DMS153 treated with DMSO at 0.1 percent for 48 hours (cell line): ENCODE measurements at regions not wholly inside any gene's neighbourhood (a gene's known extent, or its start where the extent isn't known, plus 50 kb on each side); places are given as distances from the start of the nearest gene placed in this dataset.
"Not testable (repeated sequence)": the region's sequence is repeated elsewhere in the genome, so short reads cannot be mapped to it uniquely, and the experiment has no call there.

Experiments
- DNase-seq: peaks from one replicate; lab custom pipeline; 2025; ENCODE audit not compliant: unreplicated experiment; lab: John Stamatoyannopoulos, UW

DNA sequence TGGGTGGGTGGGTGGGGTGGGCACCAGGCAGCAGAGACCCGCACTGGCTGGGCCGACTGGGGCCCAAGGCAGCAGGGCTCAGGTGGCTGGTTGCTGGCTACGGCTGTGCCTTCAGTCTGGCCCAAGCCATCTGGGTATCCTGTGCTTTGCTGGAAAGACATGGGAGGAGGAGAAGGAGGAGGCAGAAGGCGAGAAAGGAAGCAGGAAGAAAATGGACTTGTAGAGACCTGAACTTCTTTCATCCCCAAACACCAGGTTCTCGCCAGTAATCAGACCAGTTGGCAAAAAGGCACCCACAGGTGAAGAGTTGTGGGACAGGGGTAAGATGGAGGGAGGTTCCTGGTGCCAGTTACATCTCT is 78.8 kb downstream of the IGLL1 start:
- no peak for DNase-seq

DNA sequence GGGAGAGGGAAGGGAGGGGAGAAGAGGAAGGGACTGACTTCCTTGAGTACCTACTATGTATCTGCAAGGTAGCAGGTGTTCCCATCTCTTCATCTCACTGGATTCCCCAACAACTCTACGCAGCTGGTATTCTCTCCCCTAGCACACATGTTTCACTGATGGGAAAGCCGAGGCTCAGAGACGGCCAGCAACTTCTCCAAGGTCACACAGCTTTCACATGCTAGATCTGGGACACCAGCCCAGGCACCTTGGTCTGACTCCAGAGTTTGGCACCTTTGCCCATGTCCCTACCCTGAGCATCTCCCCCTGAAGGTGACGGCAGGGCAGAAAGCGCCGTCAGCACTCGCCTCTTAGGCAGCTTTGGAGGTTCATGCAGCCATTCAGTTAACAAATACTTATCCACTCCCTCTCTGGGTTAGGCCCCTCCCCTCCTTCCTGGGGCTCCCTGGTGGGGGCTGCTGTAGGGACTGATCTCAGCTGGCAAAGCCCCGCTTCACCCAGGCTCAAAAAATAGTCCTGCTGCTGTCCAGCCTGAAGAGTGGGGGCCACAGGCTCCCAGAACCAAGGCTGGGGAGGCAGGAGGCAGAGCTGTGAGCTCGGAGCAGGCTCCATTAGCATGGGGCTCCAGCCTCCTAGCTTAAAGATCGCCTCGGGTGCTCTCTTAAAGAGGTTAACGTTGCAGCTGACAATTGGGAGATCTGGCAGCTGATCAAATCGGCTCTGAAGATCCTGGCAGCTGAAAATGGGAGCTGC is 79.4 kb downstream of the IGLL1 start:
- no peak for DNase-seq

DNA sequence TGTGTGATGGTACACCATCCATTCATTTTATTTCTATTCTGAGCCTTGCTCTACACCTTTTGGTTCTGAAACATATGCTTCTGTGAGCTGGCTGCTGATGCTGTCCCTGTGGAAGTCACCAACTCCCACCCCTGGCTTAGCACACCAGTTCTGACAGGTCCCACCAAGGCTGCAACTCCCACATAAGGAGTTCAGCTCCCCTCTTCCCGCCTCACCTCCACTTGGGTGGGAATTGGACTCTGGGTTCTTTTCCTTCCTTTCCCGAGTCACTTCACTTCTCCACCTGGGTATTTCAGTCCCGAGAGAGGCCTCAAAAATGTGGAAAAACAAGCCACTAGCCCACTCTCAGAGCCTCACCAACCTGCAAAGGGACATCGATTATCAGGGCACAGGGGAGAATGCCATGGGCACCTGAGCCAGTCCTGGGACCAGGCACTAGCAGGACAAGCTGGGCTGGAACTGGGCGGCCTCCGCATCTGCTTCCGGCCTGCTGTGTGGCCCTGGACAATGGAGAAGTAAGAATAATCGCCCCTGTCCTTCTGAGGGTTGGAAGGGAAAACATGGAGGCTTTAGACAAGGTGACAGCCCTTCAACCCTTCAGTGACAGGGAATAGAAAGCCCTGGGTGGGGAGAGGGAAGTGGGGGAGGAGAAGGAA is 80.1 kb downstream of the IGLL1 start:
- no peak for DNase-seq

DNA sequence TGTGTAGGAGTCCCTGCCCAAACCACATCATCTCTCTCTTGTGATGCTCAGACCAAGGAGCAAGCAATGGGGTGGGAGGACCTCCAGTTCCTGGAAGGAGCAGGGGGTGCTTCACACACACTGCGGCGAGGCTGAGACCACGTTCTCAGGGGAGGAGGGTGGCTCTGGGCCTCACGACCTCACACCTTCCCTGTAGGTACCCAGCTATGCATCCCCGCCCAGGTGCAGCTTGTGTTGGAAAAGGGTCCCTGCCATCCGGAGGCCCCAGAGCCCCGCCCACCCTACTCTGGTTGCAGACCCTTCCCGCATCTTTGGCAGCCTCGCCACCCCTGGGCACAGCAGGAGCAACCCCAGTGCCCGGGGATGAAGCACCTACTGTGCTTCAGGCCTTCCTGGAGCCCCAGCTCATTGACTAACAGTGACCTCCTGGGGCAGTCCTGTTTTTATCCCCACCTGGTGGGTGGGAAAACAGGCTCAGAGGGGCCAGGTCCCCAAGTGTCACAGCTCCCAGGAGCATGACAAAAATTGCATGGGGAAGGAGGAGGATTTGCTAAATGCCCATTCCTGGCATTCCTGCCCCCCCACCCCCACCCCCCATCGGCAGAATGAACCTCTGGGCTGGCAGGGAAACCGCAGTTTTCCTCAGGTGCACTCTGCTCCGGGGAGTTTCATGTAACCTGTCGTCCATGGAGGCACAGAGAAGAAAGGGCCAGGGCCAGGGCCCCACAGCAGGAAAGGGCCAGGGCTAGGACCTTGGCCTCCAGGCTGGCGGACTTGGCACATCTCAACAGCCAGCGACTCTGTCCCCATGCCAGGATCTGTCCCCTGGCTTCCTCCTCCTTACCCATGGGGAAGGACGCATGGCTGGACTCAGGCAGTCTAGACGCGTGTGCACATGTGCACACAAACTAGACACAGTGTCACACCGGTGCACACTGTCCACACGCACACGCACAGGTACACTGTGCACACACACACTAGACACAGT is 81.0 kb downstream of the IGLL1 start:
- DNase-seq: no peak

DNA sequence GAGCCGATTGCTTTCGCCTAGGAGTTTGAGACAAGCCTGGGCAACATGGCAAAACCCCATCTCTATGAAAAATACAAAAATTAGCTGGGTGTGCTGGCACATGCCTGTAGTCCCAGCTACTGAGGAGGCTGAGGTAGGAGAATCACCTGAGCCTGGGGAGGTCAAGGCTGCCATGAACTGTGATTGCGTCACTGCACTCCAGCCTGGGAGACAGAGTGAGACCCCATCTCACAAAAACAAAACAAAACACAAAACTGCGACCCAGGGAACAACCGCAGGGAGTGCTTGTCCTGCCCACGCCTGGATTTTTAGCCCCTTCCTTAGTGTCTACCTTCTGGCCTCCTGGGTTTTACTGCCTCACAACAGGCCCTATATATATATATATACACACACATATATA is 82.2 kb downstream of the IGLL1 start:
- not testable (repeated sequence) for DNase-seq

DNA sequence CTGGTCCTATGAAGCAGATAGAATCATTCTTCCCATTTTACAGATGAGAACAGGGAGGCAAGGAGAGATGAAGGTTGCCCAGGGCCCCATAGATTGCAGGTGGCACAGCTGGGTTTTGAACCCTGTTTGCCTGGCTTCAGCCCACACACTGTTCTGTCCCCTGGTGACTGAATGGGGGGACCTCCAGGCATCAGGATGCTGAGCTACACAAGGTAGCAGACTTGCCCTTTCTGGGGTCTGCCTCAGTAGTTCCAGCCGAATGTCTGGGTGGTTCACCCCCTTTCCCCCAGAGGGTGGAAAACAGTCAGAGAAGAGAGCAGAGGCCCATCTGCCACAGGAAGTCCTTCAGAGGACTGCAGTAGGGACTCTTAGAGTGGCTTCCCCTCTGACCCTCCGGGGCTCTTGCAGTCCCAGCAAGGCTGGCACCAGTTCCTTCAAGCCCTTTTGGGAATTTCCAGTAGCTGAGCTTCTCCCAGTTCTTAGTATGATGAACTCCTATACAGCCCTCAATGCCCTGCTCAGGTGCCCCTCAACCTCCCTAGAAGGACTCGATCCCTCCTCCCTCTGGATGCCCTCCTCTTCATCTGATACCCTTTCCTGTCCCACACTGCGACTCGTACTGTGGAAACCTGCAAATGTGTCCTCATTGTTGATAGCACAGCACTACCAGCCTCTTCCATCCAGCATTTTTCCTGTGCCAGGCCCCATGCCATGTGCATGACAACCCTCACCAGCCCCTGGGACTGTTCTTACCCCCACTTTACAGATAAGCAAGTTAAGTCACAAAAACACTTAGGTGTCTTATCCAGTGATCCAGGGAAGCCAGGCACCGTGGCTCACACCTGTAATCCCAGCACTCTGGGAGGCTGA is 82.8 kb downstream of the IGLL1 start:
- DNase-seq: no peak

DNA sequence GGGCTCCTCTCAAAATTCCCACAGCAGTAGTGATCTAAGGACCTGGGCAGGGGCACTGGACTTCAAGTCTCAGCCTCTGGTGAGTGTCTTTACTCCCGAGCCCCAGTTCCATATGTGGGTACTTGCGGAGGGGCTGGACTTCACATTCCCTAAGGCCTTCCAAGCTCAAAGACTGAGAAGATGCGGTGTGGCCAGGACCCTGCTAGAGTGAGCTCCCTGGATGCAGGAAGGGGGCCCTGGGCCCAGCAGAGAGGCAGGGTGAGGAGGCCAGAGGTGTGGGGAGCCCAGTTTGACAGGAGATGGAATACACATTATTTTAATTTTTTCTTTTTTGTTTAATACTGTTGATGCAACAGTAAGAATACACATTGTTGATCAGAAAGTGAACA is 83.7 kb downstream of the IGLL1 start:
- no peak for DNase-seq

DNA sequence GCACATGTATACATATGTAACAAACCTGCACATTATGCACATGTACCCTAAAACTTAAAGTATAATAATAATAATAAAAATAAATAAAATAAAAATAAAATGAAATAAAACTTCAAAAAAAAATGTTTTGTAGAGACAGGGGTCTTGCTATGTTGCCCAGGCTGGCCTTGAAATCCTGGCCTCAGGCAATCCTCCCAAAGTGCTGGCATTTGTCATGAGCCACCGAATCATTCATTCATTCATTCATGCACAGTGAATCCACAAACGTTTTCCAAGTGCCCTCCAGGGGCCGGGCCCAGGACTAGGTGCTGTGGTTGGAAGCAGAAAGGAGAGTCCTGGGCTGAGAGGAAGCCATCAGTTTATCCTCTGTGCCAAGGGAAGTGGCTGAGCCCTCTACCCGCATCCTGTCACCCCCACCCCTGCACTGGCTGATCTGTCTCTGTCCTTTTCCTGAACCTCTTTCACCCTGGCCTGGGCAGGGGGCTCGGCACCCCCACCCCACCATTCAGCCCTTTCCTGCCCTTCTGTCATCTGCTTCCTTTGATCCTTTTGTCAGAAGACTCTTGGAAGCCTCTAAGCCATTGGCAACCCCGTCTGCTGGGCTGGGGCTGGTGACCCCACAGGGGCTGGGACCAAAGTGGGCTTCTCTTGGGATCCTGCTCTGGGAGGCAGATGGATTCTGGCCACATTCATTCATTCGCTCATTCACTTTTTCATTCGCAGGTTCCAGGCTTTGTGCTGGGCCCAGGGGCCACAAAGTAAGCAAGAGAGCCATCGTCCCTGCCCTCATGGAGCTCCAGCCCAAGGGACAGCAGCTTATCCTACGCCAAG is 84.3 kb downstream of the IGLL1 start:
- no peak for DNase-seq

DNA sequence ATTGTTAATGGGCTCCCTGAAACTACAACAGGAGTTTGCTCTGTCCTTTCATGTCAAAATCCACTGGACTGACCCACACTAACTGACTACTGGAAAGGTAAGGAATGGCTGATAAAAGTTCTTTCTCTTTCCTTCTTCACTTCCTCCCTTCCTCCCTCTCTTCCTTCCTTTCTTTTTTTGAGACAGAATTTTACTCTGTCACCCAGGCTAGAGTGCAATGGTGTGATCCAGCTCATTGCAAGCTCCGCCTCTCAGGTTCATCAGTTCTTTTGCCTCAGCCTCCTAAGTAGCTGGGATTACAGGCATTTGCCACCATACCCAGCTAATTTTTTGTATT is 85.2 kb downstream of the IGLL1 start:
- DNase-seq: no peak

DNA sequence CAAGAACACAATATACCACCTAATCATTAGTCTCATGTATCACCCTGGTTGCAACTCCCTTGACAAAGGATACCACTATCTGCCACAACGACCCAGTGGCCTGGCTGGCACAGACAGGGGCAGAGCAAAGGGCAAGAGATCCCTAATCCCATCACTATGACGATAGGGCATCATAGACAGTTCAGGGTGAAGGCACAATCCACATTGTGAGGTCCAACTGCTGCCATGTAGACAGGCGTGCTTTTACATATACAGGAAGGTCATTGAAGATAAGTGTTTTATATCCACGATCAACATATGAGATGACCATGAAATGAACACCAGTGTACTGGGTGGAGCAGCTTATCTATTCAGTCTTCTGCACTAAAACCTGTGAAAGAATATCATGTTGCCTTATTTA is 94.6 kb downstream of the IGLL1 start:
- no peak for DNase-seq

DNA sequence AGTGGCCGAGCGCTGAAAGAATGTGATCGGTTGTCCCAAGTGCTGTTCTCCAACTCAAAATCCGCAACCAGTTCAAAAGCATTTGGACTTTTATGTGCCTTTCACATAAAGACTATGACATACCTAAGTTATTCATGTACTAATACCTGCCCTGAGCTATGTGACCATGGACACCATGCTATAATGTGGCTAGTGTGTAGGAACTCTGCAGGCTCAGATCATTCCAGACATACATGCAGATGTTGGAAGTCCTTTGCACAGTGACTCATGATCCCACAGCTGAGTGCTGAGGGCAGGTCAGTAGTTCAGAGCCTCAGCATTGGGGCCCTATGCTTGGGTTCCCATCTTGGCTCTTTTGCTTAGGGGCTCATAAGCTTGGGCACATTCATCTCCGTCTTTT is 95.4 kb downstream of the IGLL1 start:
- DNase-seq: no peak

DNA sequence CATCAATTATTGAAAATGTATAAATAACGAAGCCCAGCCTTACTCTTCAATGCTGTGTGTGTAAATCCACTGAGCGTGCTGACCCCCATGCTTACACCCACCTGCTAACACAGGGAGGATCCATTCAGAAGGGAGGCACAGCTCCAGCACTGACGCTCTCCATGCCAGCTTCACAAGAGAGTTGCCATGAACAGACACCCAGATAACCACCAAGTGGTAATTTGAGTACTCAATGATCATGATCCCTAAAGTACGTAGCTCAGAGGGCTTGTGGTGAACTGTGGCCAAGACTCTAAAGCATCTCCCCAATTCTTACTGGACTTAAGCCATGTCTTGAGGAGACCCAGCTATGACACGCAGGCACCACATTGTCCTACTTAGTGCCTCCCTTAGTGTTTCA is 98.7 kb downstream of the IGLL1 start:
- no peak for DNase-seq

DNA sequence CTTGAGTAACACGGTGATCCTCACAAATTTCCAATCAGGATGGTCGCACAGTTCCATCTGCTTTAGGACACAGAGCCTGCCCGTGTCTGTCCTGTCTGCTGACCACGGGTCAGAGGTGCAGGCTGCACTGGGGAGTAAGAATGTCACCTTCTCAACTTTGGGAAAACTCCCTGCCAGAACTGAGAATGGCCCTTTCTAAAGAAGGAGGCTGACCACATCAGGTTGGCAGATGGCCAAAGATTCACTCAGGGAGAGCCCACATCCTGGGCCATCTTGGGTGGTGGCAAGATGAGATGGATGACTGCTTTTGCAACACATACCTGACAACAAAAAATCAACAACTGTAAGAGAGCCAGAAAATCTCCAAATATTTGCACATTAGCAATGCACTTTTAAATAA is 101.9 kb downstream of the IGLL1 start:
- DNase-seq: no peak

DNA sequence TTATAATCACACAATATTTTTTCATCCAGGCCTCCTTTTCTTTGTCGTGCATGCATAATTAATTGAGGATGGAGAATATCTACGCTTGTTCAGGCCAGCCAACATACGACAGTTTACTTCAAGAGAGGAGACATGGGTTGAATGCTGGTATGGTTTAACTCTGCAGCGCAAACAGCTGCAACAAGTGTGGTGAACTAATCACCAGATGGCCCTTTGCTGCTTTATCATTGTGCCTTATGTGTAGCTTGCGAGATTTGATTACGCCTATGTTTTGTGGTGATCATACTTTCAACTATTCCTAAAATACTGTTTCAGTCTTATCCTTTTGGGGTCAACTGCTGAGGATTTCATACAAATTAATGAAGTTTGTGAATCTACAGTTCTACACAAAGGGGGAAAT is 105.6 kb downstream of the IGLL1 start:
- not testable (repeated sequence) for DNase-seq

DNA sequence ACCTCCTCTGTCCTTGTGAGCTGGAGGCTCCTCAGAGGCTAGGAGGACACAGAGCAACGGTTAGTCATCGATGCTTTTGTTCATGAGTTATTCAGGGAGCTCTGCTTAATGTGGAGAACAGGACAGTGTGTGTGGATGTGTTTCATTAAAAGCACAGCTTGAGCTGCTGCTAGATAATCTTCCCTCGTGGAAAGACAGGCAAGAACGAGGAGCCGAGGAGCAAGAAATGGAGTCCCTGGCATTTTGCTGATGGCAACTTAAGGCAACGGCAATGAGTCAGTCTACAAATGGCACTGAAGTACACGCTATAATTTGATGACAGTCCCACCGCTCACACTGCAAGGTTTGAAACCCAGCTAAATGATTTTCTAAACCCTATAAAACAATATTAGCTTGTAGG is 106.2 kb downstream of the IGLL1 start:
- DNase-seq: no peak

DNA sequence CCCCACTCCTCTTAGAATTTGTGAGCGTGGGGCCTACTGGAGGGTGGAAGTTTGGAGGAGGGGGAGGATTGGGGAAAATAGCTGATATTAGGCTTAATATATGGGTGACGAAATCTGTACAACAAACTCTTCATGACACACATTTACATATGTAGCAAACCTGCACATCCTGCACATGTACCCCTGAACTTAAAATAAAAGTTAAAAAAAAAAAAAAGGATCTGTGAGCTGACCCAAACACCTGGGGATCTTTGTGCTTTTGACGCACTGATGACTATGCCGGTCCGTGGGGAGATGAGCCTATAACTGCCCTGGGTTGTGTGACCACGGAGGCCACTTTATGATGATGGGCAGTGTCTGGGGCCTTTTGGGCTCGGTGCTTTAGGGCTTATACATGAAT is 107.7 kb downstream of the IGLL1 start:
- DNase-seq: not testable (repeated sequence)

DNA sequence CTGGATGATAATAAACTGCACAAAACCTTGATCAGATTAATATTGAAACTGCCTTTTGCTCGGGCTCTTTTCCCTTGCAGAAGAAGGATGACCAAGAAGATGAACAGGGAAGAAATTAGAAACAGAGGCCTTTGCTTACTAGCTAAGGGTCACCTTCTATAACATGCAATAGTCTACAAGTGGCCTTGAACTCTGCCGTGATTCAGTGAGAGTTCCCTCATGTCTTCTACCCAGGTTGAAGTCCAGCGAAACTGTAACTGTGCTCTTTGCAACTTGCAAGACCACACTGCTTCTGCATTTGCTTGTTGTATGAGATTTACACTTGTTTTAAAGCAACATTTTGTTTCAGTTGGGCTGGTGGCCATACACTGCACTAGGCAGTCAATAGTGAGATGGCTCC is 108.4 kb downstream of the IGLL1 start:
- DNase-seq: no peak

DNA sequence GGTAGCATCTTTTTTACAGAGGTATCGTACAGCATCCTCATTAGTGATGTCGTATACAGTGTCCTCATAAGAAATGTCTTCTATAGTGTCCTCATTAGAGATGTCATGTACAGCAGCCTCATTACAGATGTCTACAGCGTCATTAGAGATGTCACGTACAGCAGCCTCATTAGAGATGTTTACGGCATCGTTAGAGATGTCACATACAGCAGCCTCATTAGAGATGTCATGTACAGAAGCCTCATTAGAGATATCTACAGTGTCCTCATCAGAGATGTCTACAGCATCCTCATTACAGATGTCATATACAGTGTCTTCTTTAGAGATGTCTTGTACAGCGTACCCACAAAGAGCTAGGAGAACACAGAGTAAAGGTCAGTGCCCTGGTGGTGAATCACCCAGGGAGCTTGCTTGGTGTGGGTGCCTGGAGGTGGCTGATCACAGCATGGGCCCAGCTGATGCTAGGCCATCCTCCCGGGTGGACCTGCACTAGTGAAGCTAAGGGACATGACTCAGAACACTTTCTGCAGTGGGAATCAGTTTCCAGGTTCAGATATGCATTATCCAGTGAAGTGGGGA is 109.2 kb downstream of the IGLL1 start:
- DNase-seq: no peak

DNA sequence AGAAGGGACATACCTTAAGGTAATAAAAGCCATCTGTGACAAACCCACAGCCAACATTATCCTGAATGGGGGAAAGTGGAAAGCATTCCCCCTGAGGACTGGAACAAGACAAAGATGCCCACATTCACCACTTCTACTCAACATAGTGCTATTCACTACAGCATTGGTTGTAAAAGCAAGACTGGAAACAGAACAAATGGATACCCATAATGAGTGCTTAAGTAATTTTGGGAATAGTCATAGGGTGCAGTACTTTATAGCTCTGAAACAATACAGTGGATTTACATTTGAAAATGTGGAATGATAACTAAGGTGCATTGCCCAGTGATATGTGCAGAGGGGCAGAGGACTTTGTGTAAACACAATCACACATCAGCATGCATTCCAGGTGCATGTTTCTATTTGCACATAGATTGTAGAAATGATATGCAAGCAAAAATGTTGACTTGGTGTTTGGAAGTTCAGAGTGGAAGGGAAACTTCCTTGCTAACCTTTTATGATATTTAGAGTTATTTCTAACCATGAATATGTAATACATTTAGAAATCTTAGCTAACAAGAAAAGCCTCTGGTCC is 112.3 kb downstream of the IGLL1 start:
- DNase-seq: no peak
